WTC11 (cell line): ENCODE measurements at regions not wholly inside any gene's neighbourhood (a gene's known extent, or its start where the extent isn't known, plus 50 kb on each side); places are given as distances from the start of the nearest gene placed in this dataset.

Experiments used
- ATF3 ChIP-seq: sonication (generic); formaldehyde crosslinking; conservative IDR thresholded peaks from 2 replicates; pipeline ENCODE4 v1.8.1; 2022; ENCODE audit warnings: mild to moderate bottlenecking, missing genetic modification reagents
- CTCF ChIP-seq: fragments of 200-600 bp; IDR thresholded peaks from 2 replicates; pipeline ENCODE4 v1.8.0; 2022; ENCODE audit warnings: antibody characterized with exemption
- FOXK1 ChIP-seq: sonication (generic); formaldehyde crosslinking; IDR thresholded peaks from 2 replicates; pipeline ENCODE4 v1.8.0; 2022; ENCODE audit warnings: mild to moderate bottlenecking, moderate library complexity, missing genetic modification reagents
- JUN ChIP-seq: sonication (generic); formaldehyde crosslinking; IDR thresholded peaks from 2 replicates; pipeline ENCODE4 v1.8.0; 2023; ENCODE audit warnings: mild to moderate bottlenecking, missing genetic modification reagents
- RELA ChIP-seq: sonication (generic); formaldehyde crosslinking; IDR thresholded peaks from 2 replicates; pipeline ENCODE4 v1.8.1; 2022; ENCODE audit warnings: missing genetic modification reagents, mild to moderate bottlenecking, borderline replicate concordance
- TEAD4 ChIP-seq: sonication (generic); formaldehyde crosslinking; IDR thresholded peaks from 2 replicates; pipeline ENCODE4 v1.8.0; 2022; ENCODE audit warnings: mild to moderate bottlenecking, missing genetic modification reagents
- TP53 ChIP-seq: sonication (generic); formaldehyde crosslinking; IDR thresholded peaks from 2 replicates; pipeline ENCODE4 v1.8.1; 2023; ENCODE audit warnings: mild to moderate bottlenecking, missing genetic modification reagents
- TF ChIP-seq, protein P1 (sequence below): sonication (generic); formaldehyde crosslinking; IDR thresholded peaks from 2 replicates; pipeline ENCODE4 v1.8.1; 2022; ENCODE audit warnings: low read depth, mild to moderate bottlenecking, moderate library complexity, missing genetic modification reagents, borderline replicate concordance
- TF ChIP-seq, protein P2 (sequence below): fragments of 250-450 bp; sonication (Bioruptor Pico); IDR thresholded peaks from 2 replicates; pipeline ENCODE4 v1.9.0; 2021; ENCODE audit warnings: mild to moderate bottlenecking
- TF ChIP-seq, protein P3 (sequence below): sonication (generic); formaldehyde crosslinking; IDR thresholded peaks from 2 replicates; pipeline ENCODE4 v1.8.0; 2022; ENCODE audit warnings: mild to moderate bottlenecking, missing genetic modification reagents

DNA sequence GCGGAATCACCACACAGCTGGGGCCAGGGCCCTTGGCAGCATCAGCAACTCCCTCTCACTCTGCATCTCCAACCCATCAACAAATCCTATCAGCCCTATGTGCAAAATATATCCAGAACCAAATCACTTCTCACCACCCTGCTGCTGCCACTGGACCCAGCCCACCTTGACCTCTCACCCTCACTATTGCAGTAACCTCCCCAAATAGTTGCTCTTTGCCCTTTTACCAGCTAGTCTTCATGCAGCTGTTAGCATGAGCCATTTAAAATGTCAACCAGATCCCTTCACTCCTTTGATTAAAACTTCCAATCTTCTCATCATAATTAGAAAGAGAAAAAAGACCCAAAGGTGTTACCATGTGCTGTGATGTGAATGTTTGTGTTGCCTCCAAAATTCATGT, 155.7 kb upstream of the IRF2BP2 start:
- TF ChIP-seq, protein P1, sequence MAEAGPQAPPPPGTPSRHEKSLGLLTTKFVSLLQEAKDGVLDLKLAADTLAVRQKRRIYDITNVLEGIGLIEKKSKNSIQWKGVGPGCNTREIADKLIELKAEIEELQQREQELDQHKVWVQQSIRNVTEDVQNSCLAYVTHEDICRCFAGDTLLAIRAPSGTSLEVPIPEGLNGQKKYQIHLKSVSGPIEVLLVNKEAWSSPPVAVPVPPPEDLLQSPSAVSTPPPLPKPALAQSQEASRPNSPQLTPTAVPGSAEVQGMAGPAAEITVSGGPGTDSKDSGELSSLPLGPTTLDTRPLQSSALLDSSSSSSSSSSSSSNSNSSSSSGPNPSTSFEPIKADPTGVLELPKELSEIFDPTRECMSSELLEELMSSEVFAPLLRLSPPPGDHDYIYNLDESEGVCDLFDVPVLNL (CRISPR knock-in tag), result no peak
- TF ChIP-seq CTCF (no peak), TP53 (no peak), ATF3 (CRISPR knock-in tag) (no peak), FOXK1 (CRISPR knock-in tag) (no peak), RELA (CRISPR knock-in tag) (no peak), JUN (CRISPR knock-in tag) (no peak), TEAD4 (CRISPR knock-in tag) (no peak)
- TF ChIP-seq, protein P2, sequence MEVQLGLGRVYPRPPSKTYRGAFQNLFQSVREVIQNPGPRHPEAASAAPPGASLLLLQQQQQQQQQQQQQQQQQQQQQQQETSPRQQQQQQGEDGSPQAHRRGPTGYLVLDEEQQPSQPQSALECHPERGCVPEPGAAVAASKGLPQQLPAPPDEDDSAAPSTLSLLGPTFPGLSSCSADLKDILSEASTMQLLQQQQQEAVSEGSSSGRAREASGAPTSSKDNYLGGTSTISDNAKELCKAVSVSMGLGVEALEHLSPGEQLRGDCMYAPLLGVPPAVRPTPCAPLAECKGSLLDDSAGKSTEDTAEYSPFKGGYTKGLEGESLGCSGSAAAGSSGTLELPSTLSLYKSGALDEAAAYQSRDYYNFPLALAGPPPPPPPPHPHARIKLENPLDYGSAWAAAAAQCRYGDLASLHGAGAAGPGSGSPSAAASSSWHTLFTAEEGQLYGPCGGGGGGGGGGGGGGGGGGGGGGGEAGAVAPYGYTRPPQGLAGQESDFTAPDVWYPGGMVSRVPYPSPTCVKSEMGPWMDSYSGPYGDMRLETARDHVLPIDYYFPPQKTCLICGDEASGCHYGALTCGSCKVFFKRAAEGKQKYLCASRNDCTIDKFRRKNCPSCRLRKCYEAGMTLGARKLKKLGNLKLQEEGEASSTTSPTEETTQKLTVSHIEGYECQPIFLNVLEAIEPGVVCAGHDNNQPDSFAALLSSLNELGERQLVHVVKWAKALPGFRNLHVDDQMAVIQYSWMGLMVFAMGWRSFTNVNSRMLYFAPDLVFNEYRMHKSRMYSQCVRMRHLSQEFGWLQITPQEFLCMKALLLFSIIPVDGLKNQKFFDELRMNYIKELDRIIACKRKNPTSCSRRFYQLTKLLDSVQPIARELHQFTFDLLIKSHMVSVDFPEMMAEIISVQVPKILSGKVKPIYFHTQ (CRISPR knock-in tag), result no peak
- TF ChIP-seq, protein P3, sequence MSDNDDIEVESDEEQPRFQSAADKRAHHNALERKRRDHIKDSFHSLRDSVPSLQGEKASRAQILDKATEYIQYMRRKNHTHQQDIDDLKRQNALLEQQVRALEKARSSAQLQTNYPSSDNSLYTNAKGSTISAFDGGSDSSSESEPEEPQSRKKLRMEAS (CRISPR knock-in tag), result no peak
